KOPT-K1 (cell line): ENCODE measurements at regions not wholly inside any gene's neighbourhood (a gene's known extent, or its start where the extent isn't known, plus 50 kb on each side); places are given as distances from the start of the nearest gene placed in this dataset.

Experiments
- H3K27ac ChIP-seq: fragments of 200-600 bp; sonication (generic); 2 replicates; pipeline ENCODE4 v1.5.1; 2016; ENCODE audit warnings: antibody characterized with exemption, mild to moderate bottlenecking, low read depth, low read length; ENCODE audit not compliant: poor library complexity, severe bottlenecking
- H3K36me3 ChIP-seq: fragments of 200-600 bp; sonication (generic); 2 replicates; pipeline ENCODE4 v1.5.1; 2017; ENCODE audit warnings: antibody characterized with exemption, mild to moderate bottlenecking, low read length, moderate library complexity; ENCODE audit not compliant: insufficient read depth
- H3K9me3 ChIP-seq: fragments of 200-600 bp; sonication (generic); 2 replicates; pipeline ENCODE4 v1.5.1; 2017; ENCODE audit warnings: antibody characterized with exemption, low read length, mild to moderate bottlenecking; ENCODE audit not compliant: insufficient read depth, poor library complexity, severe bottlenecking

DNA sequence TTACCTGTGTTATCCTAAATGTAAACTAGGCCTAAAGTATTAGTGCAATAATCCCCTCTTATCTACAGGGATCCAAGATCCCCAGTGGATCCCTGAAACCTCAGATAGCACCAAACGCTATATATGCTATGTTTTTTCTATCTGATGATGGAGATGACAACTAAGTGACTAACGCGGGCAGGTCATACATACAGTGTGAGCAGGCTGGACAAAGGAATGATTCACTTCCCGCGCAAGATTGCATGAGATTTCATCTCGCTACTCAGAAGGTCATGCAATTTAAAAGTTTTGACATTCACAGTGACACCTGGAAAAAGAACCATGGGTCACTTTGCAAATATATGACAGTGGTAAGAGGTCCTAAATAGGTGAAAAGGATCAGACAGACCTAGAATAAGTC, 875.9 kb downstream of the HACE1 start:
- H3K27ac ChIP-seq = no peak overlapping the region
- H3K36me3 ChIP-seq = no peaks in the 10 kb centered on the region
- no peaks in the 10 kb centered on the region for H3K9me3 ChIP-seq

DNA sequence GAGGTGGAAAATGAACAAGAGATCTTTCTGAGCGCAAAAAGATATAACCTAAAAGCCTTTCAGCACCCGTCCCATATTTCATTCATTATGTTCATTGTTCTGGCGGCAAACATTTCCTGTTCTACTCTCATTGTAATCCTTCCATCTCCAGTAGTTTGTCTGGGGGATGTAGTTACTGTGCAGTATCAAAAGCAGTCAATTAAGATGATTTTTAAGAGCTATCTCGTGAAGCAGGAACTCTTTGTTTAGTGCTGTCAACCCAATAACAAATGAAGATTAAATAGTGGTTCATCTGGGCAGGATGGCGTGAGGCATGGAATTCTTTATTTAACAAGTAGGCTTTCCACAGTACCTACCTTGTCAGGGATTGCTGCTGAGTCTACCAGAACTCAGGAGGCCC, 876.7 kb downstream of the HACE1 start:
- Histone ChIP-seq H3K27ac (no peak overlapping the region), H3K9me3 (no peaks in the 10 kb centered on the region), H3K36me3 (no peaks in the 10 kb centered on the region)

DNA sequence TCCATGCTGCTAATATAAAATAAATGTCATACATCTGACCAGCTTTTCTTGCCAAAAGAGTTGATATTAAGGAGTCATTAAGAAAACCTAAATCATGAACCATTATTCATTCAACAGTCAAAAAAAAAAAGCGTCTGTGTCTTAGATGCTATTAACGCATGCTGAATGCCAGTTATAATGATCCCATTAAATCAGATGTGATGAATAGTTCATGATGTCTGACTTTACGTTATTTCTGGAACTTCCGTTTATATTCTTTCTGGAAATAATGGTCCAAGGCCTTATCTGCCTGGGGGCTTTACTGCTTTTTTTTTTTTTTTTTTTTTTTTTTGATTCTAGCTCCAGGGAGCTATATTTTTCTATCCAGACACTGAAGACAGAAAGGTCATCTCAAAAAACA, 877.1 kb downstream of the HACE1 start:
- Histone ChIP-seq H3K36me3 (no peaks in the 10 kb centered on the region), H3K27ac (no peak overlapping the region), H3K9me3 (no peaks in the 10 kb centered on the region)

DNA sequence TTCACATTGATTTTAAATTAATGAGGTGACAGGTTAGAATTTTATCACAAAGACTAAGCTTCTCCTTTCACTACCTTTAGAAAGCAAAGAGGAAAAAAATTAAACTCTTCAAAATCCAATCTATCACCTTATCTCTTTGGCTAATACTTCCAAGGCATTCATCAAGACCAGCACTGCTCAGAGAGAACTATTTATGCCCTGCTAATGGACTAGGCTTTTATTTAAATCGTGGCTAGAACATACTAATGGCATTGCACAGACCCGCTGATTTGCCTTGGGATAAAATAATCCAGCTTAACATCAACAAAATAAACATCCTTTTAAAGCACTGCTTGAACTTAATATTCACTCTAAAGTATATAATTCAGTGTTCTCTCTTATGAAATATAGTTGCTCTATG, 880.4 kb downstream of the HACE1 start:
- H3K9me3 ChIP-seq = no peaks in the 10 kb centered on the region
- no peak overlapping the region for H3K27ac ChIP-seq
- H3K36me3 ChIP-seq = no peaks in the 10 kb centered on the region

DNA sequence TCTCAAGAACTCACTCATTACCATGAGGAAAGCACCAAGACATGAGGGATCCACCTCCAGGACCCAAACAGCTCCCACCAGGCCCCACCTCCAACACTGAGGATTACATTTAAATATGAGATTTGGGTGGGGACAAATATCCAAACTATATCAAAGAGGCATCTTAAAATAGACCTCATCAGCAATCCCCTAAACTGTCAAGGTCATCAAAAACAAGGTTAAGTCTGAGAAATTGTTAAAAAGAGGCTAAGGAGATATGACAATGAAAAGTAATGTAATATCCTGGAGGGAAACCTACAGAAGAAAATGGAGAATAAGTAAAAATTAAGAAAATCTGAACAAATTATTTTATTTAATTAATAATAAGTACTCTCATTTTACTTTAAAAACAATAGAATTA, 922.3 kb downstream of the HACE1 start:
- Histone ChIP-seq H3K27ac (no peak overlapping the region), H3K36me3 (no peaks in the 10 kb centered on the region), H3K9me3 (no peaks in the 10 kb centered on the region)

DNA sequence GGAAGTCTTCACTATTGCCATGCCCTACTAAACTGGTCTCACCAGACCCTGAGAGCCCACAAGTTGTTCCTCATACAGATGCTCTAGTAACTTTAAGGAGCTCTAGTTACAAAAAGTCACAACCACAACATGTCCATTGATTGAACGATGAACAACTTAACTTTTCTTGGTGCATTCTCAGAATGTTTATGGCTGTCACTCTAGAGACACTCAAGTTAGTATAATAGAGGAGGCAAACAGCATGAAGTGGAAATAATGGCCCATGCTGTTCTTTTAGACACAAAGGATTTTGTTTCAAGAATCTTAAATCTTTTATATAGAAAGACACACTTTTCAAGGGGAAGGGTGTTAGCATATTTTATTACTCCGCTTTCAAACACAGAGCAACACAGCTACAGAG, 934.4 kb downstream of the HACE1 start:
- Histone ChIP-seq H3K27ac (no peak overlapping the region), H3K9me3 (no peaks in the 10 kb centered on the region), H3K36me3 (no peaks in the 10 kb centered on the region)

DNA sequence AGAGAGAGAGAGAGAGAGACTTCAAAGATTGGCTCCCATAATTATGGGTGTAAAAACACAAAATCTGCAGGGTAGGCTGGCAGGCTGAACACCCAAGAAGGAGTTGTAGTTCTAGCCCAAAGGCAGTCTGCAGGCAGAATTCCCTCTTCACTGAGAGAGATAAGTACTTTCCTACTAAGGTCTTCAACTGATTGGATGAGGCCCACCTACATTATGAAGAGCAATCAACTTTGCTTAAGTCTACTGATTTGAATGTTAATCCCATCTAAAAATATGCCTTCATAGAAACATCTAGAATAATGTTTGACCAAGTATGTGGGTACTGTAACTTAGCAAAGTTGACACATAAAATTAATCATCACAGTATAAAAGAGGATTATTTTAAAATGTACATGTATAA, 949.7 kb downstream of the HACE1 start:
- H3K36me3 ChIP-seq = no peaks in the 10 kb centered on the region
- no peaks in the 10 kb centered on the region for H3K9me3 ChIP-seq

DNA sequence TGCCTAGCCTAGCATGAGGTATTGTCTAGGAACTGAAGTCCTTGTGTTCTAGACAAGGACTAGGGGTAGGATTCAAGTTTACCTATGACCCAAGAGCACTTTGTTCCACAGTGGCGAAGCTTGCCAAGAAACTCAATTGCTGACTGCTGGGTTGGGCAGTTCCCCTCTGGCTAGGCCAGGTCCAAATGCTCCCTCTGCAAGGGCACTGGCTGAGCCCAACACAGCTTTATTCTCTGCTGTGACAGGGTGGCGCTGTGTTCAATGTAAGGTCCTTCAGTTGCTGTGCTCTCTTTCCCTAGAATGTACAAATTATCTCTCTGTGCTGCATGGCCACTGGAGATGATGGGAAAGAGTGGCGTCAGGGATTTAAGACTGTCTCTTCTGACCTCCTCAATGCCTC, 950.8 kb downstream of the HACE1 start:
- Histone ChIP-seq H3K9me3 (no peaks in the 10 kb centered on the region), H3K36me3 (no peaks in the 10 kb centered on the region), H3K27ac (no peak overlapping the region)

More for the DNA sequence above, 949.7 kb downstream of the HACE1 start:
- H3K27ac ChIP-seq = no peak overlapping the region

DNA sequence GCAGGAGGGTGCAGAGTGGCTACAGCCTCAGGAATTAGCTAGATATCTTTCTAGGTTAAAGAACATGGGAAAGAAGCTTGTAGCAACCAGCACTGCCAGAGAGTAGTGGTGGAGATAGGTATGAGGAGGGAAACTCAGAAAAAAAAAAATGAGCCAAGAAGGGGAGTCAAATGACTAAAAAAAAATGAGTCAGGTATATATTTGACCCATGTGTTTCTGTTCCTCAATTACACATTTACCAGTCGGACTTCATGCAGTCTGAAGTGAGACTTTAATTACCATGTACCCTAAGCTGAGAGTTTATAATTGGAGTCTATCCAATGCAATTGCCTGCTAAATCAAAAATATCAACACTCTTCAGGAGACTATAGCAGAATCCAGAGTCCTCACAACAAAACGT, 964.6 kb downstream of the HACE1 start:
- Histone ChIP-seq H3K9me3 (no peaks in the 10 kb centered on the region), H3K36me3 (no peaks in the 10 kb centered on the region), H3K27ac (no peak overlapping the region)

DNA sequence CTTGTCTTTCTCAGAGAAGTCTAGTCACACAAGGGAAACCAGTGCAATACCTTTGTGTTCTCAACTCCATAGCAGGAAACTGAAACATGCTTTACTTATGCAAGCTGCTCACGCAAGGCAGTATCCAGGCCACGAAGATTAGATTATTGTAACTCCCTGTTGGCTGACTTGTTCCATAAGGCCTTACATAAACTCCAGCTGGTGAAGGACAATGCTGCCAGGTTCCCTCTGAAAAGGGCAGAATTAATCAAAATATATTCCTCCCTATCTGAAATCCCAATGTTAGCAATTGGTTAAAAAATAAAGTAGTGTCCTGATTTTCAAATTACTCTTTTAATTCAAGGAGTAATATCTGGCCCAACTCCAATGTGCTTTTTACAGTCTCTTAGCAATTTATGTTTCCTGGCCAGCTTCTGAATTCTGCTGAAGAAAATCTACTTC, 966.6 kb downstream of the HACE1 start:
- no peak overlapping the region for H3K27ac ChIP-seq
- no peaks in the 10 kb centered on the region for H3K36me3 ChIP-seq
- H3K9me3 ChIP-seq = no peaks in the 10 kb centered on the region

DNA sequence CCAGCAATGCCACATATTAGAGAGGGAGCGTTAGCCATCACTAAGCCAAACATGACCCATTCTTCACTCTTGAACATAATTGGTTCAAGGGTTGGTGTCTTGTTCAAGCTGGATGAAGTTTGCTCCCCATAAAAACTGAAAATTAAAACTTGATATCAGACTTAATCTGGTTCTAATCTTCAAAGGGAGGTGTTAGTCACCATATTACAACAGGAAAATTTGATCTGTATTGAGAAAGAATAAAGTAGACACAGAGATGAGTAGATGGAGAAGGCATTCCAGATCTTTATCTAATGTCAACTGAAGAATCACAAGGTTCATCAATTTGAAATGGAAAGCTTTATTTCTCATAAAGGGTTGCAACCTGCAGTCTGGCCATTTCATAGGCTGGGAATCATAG, 972.8 kb downstream of the HACE1 start:
- Histone ChIP-seq H3K36me3 (no peaks in the 10 kb centered on the region), H3K27ac (no peak overlapping the region), H3K9me3 (no peaks in the 10 kb centered on the region)

DNA sequence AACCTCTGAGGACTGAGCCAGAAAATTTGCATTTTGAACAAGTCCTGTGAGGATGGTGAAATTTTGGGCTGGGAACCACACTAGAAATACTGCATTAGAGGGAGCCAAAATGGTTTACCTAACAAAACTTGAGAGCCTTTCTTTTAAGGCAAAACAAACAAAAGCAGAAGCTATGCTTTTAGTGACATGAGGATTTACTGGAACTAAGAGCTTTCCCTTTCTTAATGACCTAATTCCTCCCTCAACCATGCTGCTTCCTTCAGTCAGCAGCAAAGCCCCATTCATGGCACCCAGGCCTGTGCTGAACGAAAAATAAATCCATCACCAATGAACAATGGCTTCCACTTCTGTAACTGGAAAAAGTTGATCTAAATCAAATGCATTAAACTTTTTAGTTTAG, 974.3 kb downstream of the HACE1 start:
- H3K27ac ChIP-seq = no peak overlapping the region
- no peaks in the 10 kb centered on the region for H3K9me3 ChIP-seq
- H3K36me3 ChIP-seq = no peaks in the 10 kb centered on the region

DNA sequence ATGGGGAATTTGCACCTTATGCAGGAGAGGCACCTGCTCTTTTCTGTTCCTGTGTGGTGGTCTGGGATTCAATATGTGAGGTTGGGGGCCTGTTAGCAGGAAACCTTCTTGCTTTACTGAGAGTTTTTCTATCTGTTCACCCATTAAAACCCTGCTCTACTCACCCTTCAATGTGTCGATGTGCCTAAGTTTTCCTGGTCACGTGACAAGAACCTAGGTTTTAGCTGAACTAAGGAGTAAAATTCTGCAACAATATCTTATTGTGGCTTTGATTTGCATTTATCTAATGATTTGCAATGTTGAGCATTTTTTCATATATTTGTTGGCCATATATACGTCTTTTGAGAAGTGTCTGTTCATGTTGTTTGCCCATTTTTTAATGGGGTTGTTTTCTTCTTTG, 979.9 kb downstream of the HACE1 start:
- no peak overlapping the region for H3K27ac ChIP-seq
- no peaks in the 10 kb centered on the region for H3K36me3 ChIP-seq
- H3K9me3 ChIP-seq = no peaks in the 10 kb centered on the region

DNA sequence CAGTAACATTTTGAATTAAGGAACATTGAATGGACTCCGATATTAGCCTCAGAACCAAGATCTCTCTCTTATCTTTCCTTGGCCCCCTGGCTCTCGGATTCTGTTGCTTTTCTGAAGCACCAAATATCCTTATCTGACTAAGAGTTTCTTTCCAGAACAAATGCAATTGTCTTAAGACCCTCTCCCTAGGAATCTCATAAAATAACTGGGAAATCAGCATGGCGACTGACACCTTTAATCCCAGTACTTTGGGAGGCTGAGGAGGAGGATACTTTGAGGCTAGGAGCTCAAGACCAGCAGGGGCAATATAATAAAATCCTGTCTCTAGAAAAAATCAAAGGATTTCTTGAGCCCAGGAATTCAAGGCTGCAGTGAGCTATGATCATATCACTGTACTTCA, 984.5 kb downstream of the HACE1 start:
- Histone ChIP-seq H3K9me3 (no peaks in the 10 kb centered on the region), H3K27ac (no peak overlapping the region), H3K36me3 (no peaks in the 10 kb centered on the region)

DNA sequence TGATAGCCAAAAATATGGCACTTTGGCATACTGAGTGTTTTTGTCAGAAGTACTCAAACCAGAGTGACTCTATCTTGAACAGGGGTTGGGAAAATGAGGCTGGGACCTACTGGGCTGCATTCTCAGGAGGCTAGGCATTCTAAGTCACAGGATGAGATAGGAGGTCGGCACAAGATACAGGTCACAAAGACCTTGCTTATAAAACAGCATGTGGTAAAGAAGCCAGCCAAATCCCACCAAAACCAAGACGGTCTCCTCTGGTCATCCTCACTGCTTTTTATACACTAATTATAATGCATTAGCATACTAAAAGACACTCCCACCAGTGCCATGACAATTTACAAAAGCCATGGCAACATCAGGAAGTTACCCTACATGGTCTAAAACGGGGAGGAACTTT, 985.1 kb downstream of the HACE1 start:
- no peaks in the 10 kb centered on the region for H3K36me3 ChIP-seq
- H3K27ac ChIP-seq = no peak overlapping the region
- no peaks in the 10 kb centered on the region for H3K9me3 ChIP-seq

DNA sequence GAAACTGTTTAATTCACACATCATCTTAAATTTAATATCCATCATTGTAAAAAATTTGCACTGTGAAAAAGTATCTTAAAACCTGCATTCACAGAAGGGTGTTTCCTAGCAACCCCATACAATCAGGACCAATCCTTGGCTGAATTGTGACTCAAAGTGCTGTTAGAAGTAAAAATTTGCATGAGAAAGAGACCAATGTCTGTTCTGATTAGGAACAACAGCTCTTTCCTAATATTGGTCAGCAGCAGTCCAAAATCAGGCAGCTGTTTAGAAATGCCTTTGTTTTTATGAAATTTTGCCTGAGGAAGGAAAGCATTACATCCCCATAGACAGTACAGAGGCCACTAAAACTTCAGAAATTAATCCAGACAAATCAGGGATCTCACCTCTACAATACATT, 987.0 kb downstream of the HACE1 start:
- no peaks in the 10 kb centered on the region for H3K36me3 ChIP-seq

DNA sequence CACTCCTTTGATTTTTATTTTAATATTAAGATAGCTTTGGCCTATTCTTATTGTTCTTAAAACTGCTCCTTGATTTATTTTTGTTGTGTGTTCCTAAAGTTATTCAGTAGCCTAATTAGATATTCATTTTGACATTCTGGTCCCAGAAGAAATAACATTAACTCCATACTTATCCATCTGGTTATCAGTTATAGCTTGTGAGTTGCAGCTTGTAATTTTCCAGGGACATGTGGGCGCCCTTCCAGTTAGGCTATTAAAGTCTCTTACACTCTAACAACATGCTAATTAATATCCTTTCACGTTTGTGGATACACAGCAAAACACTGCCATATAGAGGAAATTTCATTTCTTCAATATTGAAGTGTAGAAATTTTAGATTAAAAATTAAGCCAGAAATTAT, 987.5 kb downstream of the HACE1 start:
- Histone ChIP-seq H3K36me3 (no peaks in the 10 kb centered on the region), H3K27ac (no peak overlapping the region), H3K9me3 (no peaks in the 10 kb centered on the region)

More for the DNA sequence above, 987.0 kb downstream of the HACE1 start:
- no peaks in the 10 kb centered on the region for H3K9me3 ChIP-seq
- no peak overlapping the region for H3K27ac ChIP-seq
